ENCODE measurements at regions not wholly inside any gene's neighbourhood (a gene's known extent, or its start where the extent isn't known, plus 50 kb on each side); places are given as distances from the start of the nearest gene placed in this dataset.

DNA sequence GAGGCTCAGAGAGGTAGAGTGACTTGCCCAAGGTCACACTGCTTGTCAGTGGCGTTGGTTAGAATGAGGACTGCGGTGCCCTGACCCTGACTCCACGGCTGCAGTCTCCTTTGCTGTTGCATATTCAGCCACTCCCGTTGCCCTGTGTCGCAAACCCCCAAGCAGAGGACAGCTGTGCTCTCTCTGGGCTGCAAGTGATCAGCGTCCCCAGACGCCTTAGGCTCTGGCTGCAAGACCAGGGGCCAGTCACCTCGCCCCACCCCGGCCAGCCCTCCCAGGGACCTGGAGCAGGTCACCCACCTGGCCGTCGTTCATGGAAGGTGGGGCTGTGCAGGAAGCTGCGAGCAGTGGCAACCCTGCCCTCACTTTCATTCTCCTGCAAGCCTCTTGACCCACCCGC, 51.7 kb upstream of the NANOS1 start:
- H3K36me3 ChIP-seq (ENCODE audit: control insufficient read depth in 2 of 2, extremely low read depth in 1 of 2, insufficient read depth in 2 of 2, low read length in 2 of 2) = no peaks in the 10 kb centered on the region
- TF ChIP-seq, protein P1, sequence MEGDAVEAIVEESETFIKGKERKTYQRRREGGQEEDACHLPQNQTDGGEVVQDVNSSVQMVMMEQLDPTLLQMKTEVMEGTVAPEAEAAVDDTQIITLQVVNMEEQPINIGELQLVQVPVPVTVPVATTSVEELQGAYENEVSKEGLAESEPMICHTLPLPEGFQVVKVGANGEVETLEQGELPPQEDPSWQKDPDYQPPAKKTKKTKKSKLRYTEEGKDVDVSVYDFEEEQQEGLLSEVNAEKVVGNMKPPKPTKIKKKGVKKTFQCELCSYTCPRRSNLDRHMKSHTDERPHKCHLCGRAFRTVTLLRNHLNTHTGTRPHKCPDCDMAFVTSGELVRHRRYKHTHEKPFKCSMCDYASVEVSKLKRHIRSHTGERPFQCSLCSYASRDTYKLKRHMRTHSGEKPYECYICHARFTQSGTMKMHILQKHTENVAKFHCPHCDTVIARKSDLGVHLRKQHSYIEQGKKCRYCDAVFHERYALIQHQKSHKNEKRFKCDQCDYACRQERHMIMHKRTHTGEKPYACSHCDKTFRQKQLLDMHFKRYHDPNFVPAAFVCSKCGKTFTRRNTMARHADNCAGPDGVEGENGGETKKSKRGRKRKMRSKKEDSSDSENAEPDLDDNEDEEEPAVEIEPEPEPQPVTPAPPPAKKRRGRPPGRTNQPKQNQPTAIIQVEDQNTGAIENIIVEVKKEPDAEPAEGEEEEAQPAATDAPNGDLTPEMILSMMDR (optimal IDR thresholded peaks at IDR 0.05 in 1 of 3, IDR thresholded peaks at IDR 0.05 in 1 of 3, conservative IDR thresholded peaks at IDR 0.05 in 1 of 3; ENCODE audit: extremely low read depth in 1 of 3, insufficient read depth in 2 of 3, low read length in 3 of 3) = no peak
- no peaks in the 10 kb centered on the region for H3K4me1 ChIP-seq (ENCODE audit: control insufficient read depth, extremely low read depth, insufficient read depth, low read length)
- no peaks in the 10 kb centered on the region for H3K27me3 ChIP-seq (ENCODE audit: control insufficient read depth, extremely low read depth, insufficient read depth, low read length)
- DNase-seq (ENCODE audit: low read depth, low spot score) (no peak), FAIRE-seq (no peak)
- dilution Hi-C loops (cut with MboI; ENCODE audit: extremely low pct_ligation_motif_present, low sequenced_read_pairs) = no loop called here
- H3K79me2 ChIP-seq (ENCODE audit: control insufficient read depth, insufficient read depth, low read length) = no peaks in the 10 kb centered on the region
- no peak overlapping the region for H3K4me3 ChIP-seq (ENCODE audit: control insufficient read depth in 2 of 3, extremely low read depth in 1 of 3, insufficient read depth in 2 of 3, low read depth in 1 of 3, low read length in 3 of 3)
- H4K20me1 ChIP-seq (ENCODE audit: control insufficient read depth, extremely low read depth, insufficient read depth, low read length) = no peaks in the 10 kb centered on the region
- peaks cover 3% of the 10 kb centered on the region for H3K9me3 ChIP-seq (ENCODE audit: control insufficient read depth, low read depth, low read length)
- no peak overlapping the region for H3K4me2 ChIP-seq (ENCODE audit: control insufficient read depth, extremely low read depth, insufficient read depth, low read depth, low read length)
- H2AFZ ChIP-seq (ENCODE audit: control insufficient read depth, low read length) = no peak overlapping the region
- H3K27ac ChIP-seq (ENCODE audit: control insufficient read depth, insufficient read depth, low read length) = no peak overlapping the region
- H3K9me1 ChIP-seq (ENCODE audit: control insufficient read depth, extremely low read depth, insufficient read depth, low read length) = no peaks in the 10 kb centered on the region
- H3K9ac ChIP-seq (ENCODE audit: control insufficient read depth, extremely low read depth, insufficient read depth, low read length) = no peak overlapping the region

DNA sequence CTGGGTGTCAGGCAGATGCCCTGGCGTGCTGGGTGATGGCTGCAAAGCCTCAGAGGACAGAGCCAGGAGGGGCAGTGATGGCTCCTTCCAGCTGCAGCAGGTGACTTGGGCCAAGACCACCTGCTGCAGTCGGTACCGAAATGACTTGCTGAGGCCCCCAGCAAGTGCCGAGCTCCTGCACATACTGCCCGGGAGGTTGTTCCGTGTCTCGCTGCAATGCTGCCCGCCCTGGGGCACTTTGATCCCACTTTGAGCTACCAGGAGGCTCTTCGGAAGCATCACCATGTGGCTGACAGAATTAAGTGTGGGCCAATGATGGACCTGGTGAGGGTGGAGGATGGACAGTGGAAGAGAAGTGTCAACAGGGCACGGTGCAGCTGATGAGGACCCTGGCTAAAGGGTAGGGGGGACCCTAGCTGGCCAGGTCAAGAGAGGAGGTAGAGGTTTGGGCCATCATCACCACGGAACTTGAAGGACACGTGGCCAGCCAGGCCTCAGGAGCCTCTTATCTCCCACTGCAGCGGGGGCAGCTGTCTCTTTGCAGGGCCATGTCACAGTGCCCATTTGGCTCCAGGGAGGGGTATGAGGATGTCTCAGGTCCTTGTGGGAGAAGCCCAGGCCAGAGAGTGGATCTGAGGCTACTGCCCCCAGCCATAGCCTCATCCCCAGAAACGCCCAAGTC, 51.1 kb upstream of the NANOS1 start:
- Histone ChIP-seq H3K9ac (ENCODE audit: control insufficient read depth, extremely low read depth, insufficient read depth, low read length) (no peak overlapping the region), H3K4me1 (ENCODE audit: control insufficient read depth, extremely low read depth, insufficient read depth, low read length) (no peaks in the 10 kb centered on the region), H3K79me2 (ENCODE audit: control insufficient read depth, insufficient read depth, low read length) (no peaks in the 10 kb centered on the region), H3K4me2 (ENCODE audit: control insufficient read depth, extremely low read depth, insufficient read depth, low read depth, low read length) (no peak overlapping the region), H3K27me3 (ENCODE audit: control insufficient read depth, extremely low read depth, insufficient read depth, low read length) (no peaks in the 10 kb centered on the region), H3K9me3 (ENCODE audit: control insufficient read depth, low read depth, low read length) (peaks cover 3% of the 10 kb centered on the region), H4K20me1 (ENCODE audit: control insufficient read depth, extremely low read depth, insufficient read depth, low read length) (no peaks in the 10 kb centered on the region), H3K9me1 (ENCODE audit: control insufficient read depth, extremely low read depth, insufficient read depth, low read length) (no peaks in the 10 kb centered on the region), H2AFZ (ENCODE audit: control insufficient read depth, low read length) (no peak overlapping the region), H3K27ac (ENCODE audit: control insufficient read depth, insufficient read depth, low read length) (no peak overlapping the region), H3K4me3 (ENCODE audit: control insufficient read depth in 2 of 3, extremely low read depth in 1 of 3, insufficient read depth in 2 of 3, low read depth in 1 of 3, low read length in 3 of 3) (no peak overlapping the region), H3K36me3 (ENCODE audit: control insufficient read depth in 2 of 2, extremely low read depth in 1 of 2, insufficient read depth in 2 of 2, low read length in 2 of 2) (no peaks in the 10 kb centered on the region)
- TF ChIP-seq, protein P1 (optimal IDR thresholded peaks at IDR 0.05 in 1 of 3, IDR thresholded peaks at IDR 0.05 in 1 of 3, conservative IDR thresholded peaks at IDR 0.05 in 1 of 3; ENCODE audit: extremely low read depth in 1 of 3, insufficient read depth in 2 of 3, low read length in 3 of 3) = no peak
- TF ChIP-seq EZH2 (IDR thresholded peaks at IDR 0.05; ENCODE audit: low read length) = no peak
- FAIRE-seq = no peak
- DNase-seq (ENCODE audit: low read depth, low spot score) = no peak
- dilution Hi-C loops (cut with MboI; ENCODE audit: extremely low pct_ligation_motif_present, low sequenced_read_pairs) = no loop called here

Data from keratinocyte (primary cell).